Sigmoid colon (tissue), 4 donors: ENCODE measurements at regions not wholly inside any gene's neighbourhood (a gene's known extent, or its start where the extent isn't known, plus 50 kb on each side); places are given as distances from the start of the nearest gene placed in this dataset.

Source experiments
- CTCF ChIP-seq, 4 experiments: fragments of 450-650 bp in 3 of 4; fragments of 200-600 bp in 1 of 4; IDR thresholded peaks; one replicate each; pipeline ENCODE4 v1.5.1; 2016 to 2019; ENCODE audit warnings: antibody characterized with exemption in 4 of 4, mild to moderate bottlenecking in 3 of 4, moderate library complexity in 2 of 4
- EP300 ChIP-seq, 4 donors: sonication (generic); formaldehyde crosslinking; IDR thresholded peaks; one replicate each; pipeline ENCODE4 v1.6.1; 2017; ENCODE audit warnings: antibody characterized with exemption in 4 of 4

GRCh38 chr2:196404276-196404675, 232.9 kb upstream of the STK17B start:
- TF ChIP-seq EP300 (IDR thresholded peaks at IDR 0.05), result no peak
- no peak for TF ChIP-seq CTCF (IDR thresholded peaks at IDR 0.05)
